HG02981 (cell line): ENCODE measurements at regions not wholly inside any gene's neighbourhood (a gene's known extent, or its start where the extent isn't known, plus 50 kb on each side); places are given as distances from the start of the nearest gene placed in this dataset.

Experiments
- ATAC-seq: cut with Tn5 transposase; IDR thresholded peaks from one replicate; pipeline ENCODE4 v1.9.1; 2021; ENCODE audit warnings: mild to moderate bottlenecking, moderate library complexity; ENCODE audit not compliant: unreplicated experiment

DNA sequence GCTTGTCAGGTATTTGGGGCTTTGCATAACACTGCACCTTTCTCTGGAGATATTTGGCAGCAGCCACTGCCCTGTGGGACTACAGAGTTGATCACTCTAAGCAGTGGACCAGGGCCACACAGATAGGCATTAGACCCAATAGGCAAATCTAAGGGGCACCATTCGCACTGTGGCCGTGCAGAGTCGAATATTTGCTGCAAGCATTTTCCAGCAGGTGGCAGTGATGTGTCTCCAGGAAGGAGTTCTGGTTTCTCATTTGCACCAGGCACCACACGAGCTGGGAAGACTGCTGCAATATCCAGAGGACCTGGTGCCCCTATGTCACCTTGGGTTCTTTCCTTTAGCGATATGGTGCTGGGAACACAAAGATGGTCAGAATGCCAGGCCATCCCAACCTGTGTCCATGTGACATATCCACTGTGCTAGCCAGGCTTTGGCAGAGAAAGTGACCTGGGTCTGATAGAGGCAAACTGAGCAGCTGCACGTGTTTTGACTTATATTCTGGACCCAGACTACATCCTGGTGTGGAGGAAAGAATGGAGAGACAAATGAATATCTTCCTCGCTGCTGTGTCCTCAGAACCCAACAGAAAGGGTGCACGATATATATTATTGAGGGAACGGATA lies 318.7 kb downstream of the BUD13 start:
- no peak for ATAC-seq

DNA sequence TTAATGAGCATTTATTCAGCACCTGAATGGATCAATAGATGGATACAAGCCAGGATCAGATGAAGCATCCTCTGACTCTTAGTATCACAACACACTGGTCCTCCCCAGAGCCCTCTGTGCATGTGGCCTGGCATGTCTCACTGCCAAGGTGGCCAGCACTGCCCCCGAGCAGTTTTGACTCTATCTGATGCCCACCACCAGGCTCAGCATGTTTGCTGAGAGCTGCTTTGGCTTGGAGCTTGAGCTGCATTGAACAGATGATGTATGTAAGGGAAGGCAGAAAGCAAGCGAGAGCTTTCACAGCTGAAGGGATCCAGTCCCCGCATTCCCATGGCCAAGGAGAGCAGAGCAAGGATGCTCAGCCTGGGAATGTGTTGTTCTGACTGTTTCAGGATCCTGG lies 320.3 kb downstream of the BUD13 start:
- no peak for ATAC-seq

DNA sequence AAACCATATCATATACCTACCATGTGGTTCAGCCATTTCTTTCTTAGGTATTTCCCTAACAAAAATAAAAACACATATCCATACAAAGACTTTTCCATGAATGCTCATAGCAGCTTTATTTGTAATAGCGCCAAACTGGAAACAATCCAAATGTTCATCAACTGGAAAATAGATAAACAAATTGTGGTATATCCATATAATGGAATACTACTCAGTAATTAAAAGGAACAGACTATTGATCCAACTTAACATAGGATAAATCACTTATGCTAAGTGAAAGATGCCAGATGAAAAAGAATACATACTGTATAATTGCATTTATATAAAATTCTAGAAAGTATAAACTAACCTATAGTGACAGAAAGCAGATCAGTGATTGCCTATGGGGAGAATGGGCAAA lies 323.3 kb downstream of the BUD13 start:
- ATAC-seq: no peak

DNA sequence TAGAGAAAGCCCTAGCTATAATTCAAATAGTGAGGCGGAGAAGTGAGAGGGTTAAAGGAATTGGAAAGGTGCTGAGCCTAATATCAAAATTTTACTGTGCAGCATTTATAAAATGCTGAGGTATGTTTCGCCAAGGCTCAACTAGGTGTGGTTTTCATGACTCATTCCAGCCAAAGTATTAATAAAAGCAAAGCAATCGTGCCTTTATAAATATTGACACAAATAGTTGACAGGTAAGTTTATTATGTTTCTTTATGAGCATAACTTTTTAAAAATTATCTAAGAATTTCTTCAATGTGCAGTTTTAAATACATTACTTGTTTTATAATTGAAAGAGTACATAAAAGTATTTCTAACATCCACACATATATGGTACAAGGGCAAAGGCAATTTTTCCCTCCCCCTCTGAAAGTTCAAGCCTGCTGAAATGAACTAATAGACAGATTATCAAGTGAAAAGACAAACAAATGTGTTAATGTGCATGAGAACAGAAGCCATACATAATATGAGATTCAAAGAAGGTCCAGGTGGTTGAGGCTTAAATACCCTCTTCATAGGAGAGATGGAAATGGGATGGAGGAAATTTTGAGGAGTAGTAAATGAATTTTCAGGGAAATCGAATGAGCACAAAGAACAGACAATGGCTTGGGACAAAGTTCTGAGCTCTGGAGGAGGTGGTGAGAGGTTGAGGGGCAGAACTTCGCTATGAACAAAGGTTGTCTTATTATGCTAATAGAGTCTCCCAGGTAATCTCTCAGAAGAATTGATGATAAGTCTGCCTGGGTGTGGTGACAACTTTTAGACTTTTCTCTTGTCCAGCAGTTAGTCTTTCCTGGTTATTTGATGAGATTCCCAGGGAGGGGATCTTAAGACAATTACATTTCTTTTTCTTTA lies 326.5 kb downstream of the BUD13 start:
- no peak for ATAC-seq

DNA sequence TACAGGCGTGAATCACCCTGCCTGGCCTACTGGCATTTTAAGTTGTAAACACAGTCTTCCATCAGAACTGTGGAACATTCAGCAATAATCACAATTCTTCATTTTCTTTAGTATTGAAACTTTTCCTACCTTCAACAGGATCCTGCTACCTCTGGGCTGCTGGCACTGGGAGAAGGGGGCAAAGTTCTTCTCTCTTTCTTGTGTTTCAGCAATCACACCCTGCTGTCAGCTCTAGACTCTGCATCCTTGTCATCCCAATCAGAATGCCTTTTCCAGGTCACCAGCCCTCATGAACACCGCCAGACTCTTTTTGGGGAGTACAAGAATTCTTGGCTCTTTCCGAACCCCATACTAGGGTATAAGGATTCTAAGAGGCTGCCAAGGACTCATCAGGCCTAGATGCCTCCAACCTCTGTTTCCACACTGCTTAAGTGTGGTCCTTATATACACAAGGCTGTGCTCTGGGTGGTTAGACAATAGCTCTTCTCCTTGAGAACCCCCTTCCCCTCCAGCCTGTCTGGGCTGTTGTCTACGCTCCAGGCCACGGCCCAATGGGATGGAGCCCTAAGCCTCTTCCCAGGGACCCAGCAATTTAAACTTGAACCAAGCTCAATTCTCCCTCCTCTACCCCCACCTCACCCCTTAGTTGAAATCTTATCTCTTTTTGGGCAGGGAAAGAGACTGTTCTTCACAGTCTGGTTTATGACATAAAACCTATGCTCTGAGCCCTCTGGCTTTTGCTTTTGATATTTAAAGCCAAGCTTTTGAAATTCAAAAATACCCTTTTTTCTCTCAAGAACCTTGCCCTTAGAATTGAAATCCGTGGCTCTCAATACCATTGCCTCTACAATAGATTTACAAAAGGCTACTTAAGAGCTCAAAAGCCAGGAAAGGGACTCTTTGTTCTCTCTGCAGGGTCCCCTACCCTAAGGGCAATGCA lies 327.4 kb downstream of the BUD13 start:
- ATAC-seq: no peak

DNA sequence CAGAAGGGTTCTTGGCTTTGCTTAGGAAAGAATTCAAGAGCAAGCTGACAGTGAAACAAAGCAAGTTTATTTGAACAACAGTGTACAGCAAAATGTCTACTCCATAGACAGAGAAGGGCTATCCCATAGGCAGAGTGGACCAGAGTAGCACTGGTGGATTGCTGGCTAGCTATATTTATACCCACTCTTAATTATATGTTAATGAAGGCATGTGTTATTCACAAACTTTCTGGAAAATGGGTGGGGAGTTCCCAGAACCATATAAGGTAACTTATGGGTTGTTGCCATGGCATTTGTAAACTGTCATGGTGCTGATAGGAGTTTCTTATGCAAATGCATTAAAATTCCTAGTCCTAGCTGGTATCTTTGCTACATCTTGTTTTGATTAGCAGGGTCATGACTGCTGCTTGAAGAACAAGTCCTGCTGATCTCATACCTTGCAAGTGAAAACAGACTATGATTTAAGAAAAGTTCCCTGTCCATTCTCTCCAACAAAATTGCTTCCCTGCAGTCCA lies 330.5 kb downstream of the BUD13 start:
- no peak for ATAC-seq

DNA sequence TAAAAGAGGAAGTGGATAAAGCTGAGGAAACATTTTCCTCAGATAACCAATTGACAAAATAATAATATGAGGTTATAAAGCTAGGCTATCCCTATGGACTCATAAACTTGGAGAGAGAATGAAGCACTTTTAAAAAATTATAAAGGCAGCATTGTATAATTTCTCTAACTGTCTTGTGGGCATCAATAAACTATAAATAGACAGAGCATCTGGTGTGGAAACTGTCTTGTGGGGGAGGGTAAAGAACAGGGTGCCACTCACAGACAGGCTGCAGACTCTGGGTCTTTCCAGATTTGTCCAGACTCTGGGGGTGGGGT lies 333.5 kb downstream of the BUD13 start:
- ATAC-seq: no peak

DNA sequence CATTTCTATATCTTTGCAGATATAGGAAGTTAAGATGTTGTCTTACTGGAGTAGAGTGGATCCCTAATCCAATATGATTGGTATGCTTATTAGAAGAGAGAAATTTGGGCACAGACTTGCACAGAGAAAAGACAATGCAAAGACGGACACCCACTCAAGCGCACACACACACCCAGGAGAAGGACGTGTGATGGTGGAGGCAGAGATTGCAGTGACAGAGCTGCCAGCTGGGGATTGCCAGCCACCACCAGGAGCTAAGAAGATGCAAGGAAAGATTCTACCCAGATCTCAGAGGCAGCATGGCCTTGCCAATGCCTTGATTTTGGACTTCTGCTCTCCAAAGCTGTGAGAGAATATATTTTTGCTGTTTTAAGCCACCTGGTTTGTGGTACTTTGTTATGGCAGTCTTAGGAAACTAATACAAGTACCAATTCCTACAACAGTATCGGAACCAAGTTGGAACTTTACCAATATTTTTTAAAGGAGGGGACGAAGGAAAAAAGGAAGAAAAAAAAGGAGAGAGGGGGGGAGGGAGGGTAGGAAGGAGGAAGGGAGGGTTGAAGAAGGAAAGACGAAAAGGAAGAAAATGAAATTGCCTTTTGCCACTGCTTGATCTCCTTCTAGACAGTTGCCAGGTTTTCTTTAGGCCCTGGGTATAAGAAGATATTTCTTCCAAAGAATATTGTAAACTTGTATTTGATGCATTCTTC lies 334.0 kb downstream of the BUD13 start:
- ATAC-seq: no peak

DNA sequence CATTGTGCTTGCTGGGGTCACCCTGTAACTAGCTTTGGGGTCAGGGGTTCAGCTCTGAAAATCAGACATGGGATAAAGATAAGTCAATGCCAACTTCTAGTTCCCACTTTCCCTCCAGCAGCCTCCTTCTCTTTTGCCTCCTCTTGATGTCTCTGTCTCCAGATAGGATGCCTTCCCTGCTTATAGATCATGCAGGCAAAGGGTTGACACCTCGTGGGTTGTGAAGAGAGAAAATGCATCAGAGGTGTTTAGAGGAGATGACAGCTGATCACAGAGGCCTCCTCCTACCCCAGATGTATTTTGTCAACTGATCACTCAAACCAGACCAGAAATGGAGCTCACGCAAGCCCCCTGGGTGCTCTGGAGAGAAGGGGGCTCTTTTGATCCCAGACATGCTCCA lies 337.8 kb downstream of the BUD13 start:
- no peak for ATAC-seq

DNA sequence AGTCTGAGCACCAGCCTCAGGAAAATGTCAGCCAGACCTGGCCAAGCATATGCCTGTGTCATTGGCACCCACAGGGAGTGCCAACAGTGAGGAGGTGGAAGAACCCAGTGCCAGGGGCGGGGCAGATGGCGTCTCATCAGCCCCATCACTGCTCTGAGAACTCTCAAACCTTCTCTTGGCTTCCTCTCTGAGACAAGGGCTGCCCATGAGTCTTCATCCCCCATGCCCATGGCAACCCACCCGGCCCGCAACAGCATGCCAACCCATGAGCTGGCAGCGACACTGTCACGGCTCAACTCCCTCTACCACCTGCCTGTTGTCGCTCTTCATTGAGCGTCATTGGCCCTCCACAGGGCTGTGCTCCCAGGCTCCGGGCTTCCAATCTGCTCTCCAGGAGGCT lies 340.5 kb downstream of the BUD13 start:
- no peak for ATAC-seq

DNA sequence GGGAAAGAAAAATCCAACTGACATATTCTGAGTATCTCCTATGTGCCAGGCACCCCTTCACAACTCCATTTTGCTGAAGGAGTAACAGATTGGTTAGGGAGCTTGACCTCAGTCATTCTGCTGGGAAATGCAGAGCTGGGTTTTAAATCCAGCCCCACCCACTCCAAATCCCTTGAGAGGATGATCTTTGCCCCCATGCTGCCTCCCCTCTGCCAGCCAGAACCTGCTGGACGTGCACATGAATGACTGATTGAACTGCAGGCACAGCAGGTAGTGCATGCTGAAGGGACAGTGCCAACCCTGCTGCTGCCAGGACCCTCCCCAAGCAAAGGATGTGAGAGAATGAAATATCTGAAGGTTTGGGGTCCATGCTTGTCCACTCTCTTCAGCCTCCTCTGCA lies 340.9 kb downstream of the BUD13 start:
- ATAC-seq: no peak

DNA sequence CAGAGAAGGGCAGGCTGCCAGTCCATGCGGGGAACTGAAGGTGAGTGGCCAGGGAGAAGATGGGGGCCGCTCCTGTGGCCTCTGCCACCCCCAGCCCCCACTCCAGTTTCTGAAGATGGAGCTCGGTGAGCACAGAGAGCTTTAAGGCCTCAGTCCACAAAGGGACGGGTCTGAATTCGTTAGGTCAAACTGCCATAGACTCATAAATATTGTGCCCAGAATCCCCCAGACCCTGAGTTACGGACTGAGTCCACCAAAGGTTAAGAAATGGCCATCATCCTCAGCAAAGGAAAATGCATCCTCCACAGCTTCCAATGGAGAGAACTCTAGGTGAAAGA lies 344.2 kb downstream of the BUD13 start:
- ATAC-seq: no peak

DNA sequence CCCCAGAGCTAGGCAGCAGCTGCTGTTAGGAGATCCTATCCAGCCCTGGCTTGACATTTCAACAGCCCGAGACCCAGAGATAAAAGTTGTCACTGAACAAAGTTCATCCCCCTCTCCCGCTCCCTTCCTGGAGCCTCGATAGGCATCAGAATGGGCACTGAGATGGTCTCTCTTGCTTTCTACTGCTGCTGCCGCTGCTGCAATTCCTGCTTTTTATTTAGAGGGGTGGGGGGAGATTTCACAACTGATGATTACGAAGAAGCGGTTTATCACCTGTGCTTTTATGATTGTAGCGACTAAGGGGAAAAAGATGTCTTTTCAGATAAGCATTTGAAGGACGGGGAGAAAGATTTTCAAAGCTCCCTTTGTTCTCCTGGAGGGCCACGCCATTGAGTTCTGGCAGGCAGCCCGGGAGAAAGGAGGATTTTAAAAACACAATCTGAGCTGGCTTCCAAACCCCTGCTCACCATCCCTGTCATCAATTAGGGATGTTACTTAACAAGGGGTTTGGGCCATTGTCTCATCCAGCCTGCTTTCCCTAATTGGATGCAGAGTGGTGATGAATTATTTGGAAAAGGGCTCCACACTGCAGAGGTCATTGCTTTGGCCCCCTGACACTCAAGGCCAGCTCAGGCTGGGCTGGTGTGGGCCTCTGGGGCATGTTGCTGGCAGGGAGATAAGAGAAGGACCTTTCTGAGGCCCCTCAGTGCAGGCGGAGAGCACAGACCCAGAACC lies 344.7 kb downstream of the BUD13 start:
- no peak for ATAC-seq

DNA sequence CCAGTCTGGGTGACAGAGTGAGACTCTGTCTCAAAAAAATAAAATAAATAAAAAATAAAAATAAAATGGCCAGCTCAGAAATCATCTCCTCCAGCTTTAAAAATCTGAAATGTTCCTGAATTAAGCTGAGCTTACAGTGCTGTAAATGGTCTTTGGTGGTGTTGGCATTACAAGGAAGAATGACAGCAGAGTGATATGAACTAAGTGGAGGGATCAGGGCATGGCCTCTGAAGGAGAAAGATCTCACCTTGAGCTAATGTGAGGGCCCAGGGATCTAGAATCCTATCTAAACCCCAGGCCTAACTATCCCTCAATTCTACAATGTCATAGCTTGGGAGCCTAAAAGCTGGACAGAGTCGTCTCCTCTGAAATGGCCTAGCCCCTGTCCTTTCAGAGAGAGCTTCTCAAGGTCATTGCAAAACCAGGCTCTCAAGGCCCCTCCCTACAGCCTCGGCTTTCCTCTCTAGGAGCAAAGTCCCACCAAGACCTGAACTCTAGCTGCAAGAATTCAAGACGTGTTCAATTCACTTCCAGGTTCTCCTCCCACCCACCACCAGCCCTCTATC lies 345.4 kb downstream of the BUD13 start:
- no peak for ATAC-seq

DNA sequence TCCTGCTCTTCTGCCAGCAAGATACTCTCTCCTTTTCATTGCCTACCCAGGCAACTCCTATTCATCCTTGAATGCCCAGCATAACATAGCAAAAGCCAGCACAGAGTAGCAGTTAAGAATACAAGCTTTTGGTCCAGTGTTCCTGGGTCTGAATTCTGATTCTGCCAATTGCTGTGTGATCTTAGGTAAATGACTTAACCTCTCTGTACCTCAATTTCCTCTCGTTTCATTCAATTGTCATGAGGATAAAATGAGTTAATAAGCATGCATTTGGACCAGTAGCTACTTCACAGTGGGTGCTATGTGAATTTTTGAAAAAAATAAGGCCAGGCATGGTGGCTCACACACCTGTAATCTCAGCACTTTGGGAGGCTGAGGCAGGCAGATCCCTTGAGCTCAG lies 346.0 kb downstream of the BUD13 start:
- ATAC-seq: no peak

DNA sequence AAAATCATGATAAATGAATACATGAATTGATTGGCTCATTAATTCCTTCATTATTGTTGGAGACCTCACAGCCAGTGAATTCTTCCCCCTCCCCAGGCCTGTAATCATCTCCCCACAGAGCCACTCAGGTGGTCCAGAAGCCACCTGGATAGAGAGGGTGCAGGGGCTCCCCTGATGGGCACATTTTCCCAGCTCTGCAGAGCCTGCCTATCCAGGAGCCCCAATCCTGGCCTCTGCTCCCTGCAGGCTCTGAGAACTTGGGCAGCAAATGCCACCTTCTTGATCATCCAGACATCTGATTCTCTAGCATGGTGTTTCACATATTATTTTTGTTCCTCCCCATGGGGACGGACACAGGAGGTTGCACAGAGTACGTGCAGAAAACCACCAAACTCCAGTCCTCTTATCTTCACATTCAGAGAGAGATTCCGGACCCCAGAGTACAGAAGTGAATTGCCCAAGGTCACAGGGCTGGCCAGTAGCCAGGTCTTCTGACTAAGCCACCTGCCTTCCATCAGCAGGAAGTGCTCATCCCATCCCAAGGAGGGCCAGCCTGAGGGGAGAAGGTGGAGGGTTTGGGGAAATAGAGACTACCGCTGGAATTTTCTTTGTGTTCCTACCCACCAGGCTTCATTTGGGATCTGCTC lies 348.0 kb downstream of the BUD13 start:
- ATAC-seq: no peak

DNA sequence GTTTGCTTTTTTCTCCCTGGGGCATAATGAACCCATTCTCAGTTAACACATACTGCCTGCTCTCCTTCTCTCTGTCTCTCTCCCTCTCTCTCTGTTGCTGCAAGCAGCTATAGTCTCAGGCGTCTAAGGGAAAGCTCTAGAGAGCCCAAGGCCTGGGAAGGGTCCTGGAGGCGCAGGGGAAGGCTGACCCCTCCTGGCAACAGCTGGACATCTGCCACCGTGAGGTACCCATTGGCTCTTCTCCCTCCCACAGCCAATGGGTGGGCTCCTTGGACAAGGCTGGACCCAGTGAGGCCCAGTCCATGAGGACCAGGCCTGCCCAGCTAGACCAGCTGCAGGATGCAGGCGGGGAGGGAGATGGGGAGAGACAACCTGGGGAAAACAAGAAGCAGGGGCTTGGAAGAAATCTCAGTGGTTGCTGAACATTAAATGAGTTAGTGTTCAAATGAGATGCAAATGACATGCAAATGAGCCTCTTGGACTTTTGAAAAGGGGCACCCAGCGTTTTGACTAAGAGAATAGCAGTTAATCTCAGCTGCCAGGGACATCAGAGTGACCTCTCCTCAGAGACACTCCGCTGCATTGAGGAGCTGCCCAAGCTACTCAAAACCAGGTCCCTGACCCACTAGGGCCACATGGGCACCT lies 349.7 kb downstream of the BUD13 start:
- ATAC-seq: no peak

DNA sequence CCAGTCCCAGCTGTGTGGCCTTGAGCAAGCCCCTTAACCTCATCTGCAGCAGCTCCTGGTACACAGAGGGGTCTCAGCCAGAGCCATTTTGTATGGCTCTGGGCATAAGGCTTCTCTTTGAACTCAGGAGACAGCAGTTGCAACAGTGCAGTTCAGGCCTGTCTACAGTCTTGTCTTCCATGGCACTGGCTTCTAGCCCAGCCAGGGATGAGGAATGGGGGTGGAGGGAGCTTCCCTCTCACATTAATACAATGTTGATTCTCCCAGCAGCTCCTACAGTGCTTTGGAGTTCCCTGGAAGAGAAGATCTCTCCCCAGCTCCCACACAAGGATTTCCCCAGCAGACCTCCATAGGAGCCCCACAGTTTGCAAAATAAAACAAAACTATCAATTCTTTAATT lies 350.2 kb downstream of the BUD13 start:
- ATAC-seq: no peak
